GM21576 (cell line): ENCODE measurements at regions not wholly inside any gene's neighbourhood (a gene's known extent, or its start where the extent isn't known, plus 50 kb on each side); places are given as distances from the start of the nearest gene placed in this dataset.
"Not testable (repeated sequence)": the region's sequence is repeated elsewhere in the genome, so short reads cannot be mapped to it uniquely, and the experiment has no call there.

Source experiments
- ATAC-seq: cut with Tn5 transposase; IDR thresholded peaks from one replicate; pipeline ENCODE4 v1.9.1; 2021; ENCODE audit warnings: mild to moderate bottlenecking, moderate library complexity; ENCODE audit not compliant: unreplicated experiment

DNA sequence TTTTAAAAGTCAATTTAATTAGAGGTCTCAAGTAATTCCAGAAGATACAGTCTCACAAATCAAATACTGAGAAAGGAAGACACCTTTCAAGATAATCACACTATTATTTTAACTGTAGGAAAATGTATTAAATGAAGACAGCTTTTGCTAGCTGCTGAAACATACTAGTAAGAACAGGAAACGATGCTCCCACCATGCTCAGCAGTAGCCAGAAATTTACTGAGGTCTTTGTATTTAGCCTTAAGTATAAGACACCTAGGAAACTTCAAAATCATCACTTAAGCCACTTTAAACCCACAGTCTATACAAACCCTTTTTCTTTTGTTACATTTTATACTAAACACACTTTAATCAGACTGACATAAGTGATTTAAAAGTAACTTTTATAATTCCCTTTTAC is 72.7 kb upstream of the NPIPB12 start:
- not testable (repeated sequence) for ATAC-seq

DNA sequence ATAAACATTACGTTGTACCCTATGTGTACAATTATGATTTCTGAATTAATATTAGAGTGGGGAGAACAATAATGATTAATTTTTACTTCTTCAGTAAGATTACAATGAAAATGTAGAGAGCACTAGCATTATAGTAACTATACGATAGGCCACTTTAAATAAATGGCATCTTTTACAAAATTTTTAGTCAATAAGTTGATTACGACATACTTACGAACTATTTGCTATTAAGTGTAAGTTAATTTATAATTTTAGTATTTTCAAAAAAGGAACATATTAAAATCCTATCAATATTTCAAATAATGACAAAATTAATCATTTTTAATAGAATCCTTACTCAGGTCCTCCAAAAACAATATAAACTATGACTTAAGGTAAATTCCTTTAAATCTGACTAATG is 75.6 kb upstream of the NPIPB12 start:
- not testable (repeated sequence) for ATAC-seq

DNA sequence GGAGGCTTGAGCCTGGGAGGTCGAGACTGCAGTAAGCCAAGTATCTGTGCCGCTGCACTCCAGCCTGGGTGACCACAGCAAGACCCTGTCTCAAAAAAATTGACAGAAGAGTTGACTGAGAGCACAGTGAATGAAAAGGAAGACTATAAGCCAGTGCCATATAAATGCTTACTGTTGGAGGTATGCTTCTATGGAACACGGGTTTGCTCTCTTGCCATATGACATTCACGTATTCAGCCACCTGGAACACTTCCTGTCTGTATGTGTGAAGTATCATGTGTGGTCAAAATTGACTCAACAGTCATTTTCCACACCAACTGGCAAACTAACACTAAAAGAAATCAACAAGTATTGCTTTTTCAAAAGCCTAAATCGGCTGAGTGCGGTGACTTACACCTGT is 71.1 kb upstream of the SPN start:
- not testable (repeated sequence) for ATAC-seq

DNA sequence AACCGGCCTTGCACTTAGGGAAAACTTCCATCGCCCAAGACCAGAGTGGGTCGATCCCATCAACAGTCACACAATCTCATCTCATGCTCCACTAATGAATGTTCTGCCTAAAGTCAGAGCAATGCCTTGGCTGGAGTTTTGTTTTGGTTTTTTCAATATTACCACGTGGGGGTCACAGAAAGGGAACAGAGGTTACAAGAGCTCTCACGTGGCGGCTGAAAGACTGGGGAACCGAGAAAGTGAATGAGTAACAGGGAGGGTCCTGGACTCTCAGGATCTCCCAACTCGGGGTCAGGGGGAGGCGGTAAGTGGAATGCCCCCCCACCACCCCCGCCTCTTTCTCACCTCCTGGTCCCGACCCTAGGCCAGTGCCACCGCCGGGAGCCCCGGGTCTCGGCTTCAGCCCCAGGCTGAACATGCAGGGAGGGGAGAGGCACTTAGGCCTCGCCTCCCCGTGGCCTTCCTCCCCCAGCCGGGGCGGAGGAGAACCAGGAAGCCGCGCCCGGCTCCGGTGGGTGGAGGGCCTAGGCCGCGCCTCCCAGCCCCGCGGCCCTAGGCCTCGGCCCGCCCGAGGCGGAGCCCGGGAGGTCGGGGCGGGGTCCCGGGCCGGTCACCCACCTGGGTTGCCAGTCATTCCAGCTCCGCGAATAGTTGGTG is 68.7 kb upstream of the SPN start:
- ATAC-seq = peak; percentile 30

DNA sequence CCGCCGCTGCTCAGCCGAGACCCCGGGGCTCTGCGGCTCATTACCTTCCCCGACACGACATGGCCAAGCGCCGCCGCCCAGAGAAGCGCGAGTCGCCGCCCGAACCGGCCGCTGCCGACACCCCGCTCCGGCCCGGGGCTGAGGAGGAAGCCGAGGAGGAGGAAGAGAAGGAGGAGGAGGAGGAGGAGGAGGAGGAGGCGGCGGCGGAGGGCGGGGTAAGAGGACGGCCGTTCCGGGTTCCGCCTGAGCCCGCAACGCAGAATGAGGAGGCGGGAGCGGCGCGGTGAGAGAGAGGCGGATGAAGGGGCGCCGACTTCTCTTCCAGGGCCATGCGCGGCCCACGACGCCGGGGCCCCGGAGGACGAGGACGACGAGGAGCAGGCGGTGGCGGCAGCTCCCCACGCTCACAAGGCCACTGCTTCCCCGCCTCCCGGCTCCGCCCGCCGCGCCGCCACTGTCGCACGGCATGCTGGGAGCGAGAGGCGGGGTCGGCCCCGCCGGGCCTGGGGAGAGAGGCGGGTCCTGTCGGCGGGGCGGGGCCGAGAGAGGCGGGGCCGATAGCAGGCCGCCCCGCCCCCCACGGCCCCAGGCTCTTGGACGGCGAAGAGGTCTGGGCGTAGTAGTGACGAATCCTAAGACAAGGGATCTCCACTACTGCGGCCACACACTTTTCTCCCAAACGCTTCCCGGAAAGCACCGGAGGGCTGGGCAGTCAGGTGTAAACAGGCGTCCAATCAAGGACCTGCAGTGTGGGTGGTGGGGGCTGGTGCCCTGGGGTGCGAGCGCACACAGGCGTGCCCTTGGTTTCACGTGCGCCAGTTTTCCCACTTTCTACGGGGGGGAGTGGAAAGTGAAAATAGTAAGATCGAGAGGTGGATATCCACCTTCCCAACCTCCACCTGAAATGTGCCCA is 67.9 kb upstream of the SPN start:
- peak; percentile 69 for ATAC-seq

DNA sequence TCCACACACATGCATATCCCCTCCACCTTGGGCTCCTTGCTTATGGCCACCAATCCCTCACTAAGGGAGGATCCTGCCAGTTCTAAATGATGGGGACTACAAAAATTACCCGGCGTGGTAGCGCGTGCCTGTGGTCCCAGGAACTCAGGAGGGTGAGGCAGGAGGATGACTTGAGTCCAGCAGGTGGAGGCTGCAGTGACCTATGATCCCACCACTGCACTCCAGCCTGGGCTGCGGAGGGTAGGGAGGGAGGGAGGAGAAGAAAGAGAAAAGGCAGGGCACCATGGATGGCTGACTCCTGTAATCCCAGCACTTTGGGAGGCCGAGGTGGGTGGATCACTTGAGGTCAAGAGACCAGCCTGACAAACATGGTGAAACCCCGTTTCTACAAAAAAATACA is 66.0 kb upstream of the SPN start:
- not testable (repeated sequence) for ATAC-seq

DNA sequence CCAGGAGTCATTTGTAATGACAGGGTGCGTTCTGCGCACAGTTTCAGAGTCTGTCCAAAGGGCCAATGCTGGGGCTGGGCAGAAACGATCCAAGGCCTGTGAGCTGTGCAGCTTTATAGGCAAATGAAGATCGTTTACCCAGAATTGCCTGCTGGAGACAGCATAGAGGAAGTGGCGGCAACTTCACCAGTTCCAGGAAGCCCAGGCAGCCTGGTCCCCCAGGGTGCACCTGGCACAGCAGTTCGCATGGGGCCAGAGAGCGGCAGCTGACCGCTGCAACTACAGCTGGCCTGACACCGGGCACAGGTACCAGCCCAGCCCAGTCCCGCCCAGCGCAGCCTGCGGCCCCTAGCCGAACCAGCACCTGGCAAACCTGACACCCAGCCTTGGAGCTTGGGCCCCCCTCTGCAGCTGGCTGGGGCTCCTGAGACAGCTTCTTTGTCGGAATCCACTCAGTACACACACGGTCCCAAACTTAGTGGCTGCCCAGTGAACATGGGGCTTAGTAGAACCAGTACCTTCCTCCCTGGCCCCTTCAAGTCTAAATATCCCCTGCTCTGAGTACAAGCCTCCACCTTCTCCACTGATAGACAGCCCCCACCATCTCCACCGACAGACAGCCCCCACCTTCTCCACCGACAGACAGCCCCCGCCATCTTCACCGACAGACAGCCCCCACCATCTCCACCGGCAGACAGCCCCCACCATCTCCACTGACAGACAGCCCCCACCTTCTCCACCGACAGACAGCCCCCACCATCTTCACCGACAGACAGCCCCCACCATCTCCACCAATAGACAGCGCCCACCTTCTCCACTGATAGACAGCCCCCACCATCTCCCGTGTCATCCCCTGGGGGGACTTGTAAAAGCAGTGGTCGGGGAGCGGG is 62.7 kb upstream of the SPN start:
- not testable (repeated sequence) for ATAC-seq

DNA sequence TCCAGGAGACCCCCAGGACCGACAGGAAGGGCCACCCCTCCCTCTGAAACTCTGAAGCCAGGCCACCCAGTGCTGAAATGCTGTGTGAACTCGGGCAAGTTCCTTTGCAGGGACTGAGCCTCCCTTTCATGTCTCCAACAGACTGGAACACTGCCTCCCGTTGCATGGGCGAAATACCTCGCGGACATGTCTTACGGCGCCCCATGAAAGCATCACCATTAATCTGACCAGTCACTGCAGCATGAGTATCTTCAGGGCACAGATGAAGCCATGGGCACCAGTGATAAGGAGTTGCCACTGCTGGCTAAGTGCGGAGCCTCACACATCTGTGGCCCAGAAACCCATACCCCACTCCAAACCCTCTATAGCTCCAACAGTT is 60.8 kb upstream of the SPN start:
- not testable (repeated sequence) for ATAC-seq

DNA sequence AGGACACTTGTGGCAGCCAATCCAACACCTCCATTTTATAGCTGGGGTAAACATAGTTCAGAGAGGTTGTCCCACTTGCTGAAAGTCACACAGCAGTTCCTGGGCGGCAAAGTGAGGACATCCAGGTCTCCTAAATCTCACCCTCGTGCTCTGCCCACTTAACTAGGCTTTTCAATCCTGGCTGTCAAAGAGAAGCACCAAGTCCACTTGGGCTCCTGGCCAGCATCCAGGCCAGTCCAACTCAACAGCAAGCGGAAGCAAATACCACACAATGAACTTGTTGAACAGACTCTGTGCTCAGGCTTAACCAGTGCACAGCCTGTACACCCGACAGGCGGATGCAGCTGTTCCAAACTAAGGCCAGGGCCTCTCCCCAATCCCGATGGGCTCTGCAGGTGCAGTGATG is 60.4 kb upstream of the SPN start:
- not testable (repeated sequence) for ATAC-seq

DNA sequence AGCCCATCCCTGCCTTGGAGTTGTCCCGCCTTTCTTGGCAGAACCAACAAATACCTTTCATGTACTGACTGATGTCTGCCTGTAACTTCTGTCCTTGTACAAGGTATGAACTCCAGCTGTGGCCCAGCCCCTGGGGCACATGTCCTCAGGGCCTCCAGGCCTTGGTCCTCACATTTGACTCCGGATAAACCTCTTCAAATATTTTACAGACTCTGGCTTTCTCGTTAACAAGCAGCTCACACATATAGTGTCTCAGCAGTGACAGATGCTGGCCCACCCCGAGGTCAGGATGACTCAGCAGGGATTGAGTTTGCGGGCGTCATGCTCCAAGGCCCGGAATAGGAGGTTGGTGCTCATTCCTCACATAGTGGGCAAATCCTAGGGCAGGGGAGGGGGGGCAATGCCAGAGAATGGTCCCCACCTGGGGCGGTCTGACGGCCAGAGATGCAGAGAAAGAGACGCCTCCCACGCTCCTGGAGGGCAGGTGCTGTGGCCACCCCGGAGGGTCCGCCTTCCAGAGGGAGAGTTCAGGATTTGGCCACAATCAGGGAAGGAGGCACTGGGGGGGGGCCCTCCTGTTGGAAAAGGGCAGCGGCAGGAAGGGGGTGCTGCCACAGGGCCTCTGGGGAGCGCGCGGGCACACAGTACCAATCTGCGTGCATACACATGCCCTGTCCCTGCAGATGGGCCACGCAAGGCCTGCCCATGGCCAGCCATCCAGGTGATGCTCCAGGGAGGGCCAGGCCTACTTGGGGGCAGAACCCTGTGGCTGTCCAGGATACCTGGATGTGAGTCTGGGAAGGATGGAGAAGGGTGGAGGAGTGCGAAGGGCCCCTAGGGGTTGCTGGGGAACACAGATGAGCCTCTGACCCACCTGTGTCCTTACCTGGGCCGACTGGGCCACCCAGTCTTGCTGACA is 58.2 kb upstream of the SPN start:
- ATAC-seq = not testable (repeated sequence)

DNA sequence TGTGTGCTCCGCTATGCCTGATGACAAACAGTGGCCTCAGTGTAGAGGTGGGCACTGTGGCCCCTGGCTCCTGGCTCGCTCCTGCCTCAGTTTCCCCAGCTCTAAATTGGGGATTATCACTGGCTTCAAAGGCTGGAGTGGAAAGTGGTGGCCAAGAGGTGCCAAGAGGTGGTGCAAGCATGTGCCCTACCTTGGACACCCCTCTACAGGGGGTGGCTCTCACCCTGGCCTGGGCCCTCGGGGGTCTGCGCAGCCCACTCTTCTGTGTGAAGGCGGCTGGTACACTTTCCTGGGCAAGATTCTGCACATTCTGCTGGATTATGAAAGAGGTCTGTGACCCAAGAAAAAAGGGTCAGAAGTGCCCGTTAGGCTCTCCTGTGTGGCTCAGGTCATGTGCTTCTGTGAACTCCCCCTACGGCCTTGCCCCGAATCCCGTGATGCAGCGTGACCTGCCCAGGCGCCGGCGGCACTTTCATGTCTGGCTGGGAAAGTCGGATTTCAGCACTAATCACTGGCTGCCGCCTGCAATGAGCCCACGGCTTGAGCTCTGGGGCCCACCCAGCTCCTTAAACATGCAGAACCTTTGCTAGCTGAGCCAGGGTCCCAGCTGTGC is 57.3 kb upstream of the SPN start:
- ATAC-seq = not testable (repeated sequence)

DNA sequence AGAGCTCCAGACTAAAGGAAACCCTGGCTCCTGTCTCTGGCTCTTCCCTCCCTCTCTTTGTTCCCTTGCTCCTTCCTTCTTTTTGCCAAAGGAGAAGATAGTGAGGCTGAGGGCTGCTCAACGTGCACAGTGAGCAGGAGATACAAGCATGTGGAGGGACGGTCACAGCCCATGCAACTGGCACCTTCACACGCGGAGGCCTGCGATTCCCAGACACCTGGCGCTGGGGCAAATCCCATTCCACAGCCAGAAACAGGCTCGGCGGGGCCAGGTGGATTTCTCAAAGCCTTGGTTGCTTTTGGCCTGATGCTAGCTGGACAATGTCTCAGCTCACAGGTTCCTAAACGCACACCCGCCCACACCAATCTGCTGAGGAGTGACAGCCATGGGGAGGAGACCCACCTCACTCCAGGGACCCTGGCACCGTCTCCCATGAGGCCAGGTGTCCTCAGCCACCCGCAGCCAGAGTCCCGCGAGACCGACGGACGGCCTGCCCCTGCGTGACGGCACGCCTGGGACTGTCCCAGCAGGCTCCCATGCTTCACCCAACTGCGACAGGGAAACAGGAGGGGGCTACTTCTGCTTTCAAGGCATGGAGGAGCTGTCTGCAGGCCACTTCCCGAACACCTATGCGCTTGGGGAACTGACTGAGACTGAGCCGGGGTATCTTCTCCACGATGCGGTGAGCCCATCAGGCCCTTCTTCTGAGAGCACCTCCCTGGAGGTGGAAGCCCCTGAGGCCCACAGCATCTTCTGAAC is 56.2 kb upstream of the SPN start:
- ATAC-seq = not testable (repeated sequence)

DNA sequence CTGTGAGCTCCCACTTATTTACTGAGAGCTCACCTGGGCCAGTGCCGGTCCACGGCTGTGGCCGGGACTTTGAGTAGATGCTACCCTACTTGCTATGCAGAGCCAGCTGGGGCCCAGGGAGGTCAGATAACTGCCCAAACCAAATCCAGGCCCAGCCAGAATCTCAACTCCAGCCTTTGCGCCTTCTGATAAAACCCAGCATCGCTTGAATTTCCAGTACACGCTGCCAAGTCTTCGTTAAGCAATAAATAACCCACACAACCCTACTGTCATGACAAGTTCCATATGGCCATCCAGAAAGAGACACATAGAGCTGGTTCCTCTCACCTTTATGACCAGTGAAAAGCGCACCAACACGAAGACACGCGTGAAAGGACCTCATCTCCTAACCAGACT is 55.6 kb upstream of the SPN start:
- ATAC-seq = not testable (repeated sequence)

DNA sequence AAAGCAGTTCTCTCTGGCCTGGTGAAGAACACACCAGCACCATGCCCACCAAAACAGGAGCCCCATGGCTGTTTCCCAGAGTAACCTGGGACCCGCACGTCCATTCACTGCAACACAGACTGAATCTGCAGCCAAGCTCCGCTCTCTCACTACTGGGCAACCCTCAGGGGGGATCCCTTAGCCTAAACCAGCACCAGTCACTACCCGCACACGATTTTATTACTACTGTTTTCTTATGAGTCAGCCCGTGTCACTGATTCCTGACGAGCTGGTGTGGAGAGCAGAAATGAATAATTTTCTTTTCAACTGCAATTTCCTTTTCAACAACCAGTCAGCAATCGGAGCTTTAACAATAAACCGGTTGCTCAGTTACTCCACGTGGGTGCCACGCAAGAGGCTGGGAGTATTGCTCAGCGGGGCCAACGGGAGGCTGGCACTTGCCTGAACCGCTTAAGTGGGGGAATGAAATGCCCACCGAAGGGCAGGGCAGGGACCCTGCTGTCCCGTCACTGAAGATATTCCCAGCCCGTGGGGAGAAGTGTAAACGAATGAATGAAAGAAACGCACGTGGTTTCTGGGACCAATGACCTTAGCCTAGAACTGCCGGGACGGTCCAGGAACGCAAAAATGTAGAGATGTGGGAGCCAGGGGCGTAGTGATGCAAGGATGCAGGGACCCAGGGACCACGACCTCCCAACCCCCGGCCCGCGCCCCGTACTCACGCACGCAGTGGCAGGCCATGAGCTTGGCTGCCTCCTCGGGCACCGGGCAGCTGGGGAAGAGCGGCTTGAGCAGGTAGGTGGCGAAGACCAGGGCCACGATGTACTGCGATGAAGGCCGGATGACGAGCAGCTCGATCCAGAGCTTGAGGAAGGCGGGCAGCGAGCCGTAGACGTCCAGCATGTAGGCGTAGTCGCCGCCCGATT is 50.4 kb upstream of the SPN start:
- not testable (repeated sequence) for ATAC-seq
